ENCODE measurements at regions not wholly inside any gene's neighbourhood (a gene's known extent, or its start where the extent isn't known, plus 50 kb on each side); places are given as distances from the start of the nearest gene placed in this dataset.

DNA sequence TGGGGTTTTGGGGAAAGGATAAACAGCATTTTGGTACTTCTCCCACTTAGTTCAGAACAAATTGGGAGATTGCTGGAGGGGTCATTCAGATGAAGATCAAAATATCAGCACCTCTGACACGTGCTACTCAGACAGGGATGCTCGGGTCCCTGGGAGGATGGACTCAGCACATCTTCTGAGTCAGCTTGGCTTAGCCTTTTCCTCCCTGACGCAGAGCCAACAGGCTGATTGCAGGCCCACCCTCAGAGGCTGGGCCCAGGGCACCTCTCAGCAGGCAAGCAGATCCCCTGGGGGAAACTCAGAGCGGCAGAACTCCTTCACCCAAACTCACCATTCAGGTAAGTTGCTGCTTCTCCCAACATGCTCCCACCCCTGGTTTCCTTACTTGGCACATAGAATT is 304.9 kb downstream of the TLE3 start:
- Histone ChIP-seq H3K36me3 (no peaks in the 10 kb centered on the region), H3K9me3 (no peaks in the 10 kb centered on the region; the same call in 1 of the 2 replicates), H3K4me3 (no peak overlapping the region), H3K27me3 (no peaks in the 10 kb centered on the region; the same call in 1 of the 2 replicates)
- peak; percentile 13 for DNase-seq

DNA sequence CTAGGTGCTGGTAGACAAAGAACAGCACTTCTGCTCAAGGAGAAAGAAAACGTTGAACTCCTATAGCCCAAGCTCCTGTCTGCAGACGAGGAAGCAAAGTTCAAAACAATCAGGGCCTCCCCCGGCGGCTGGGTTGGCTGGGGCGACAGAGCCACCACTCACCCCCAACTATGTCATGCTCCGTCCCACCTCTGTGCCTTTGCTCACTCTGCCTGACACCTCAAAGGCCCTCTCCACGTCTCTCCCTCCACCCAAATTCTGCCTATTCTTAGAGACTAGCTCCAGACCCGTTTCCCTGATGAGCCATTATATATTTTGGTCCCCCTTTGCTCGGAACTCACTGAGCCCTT is 304.3 kb downstream of the TLE3 start:
- no peak overlapping the region for H3K4me3 ChIP-seq
- H3K9me3 ChIP-seq = no peaks in the 10 kb centered on the region; the same call in 1 of the 2 replicates
- no peaks in the 10 kb centered on the region; the same call in 1 of the 2 replicates for H3K27me3 ChIP-seq
- DNase-seq = no peak
- no peaks in the 10 kb centered on the region for H3K36me3 ChIP-seq

DNA sequence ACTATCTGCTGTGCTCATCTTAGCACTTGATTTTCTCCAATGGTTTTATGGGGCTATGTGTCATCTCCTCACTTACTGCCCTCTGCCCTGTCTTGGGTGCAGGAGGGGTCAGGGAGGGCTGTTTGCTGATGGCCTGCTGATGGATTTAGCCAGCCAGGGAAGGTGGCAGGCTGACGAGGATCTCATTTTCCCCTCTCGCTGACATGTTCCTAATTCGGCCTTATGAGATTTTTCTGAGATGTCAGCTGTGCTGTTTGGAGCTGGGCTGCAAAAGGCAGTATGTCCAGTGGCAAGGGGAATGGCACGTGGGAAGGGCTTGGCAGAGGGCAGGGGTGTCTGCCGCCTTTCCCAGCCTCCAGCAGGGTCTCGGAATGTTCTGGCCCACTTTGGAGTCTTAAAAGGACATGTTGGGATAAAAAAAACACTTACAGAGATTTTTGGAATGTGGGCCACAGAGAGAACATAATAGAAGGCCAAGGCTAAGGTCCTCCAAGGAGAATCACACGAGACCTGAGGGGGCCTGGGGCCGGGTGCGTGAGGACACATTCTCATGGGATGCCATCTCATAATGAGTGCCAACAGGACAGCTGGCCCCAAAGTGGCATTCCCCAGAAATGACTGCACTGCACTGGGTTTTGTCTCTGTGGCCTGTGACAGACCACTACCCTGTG is 303.8 kb downstream of the TLE3 start:
- Histone ChIP-seq H3K4me3 (no peak overlapping the region), H3K9me3 (no peaks in the 10 kb centered on the region; the same call in 1 of the 2 replicates), H3K27me3 (no peaks in the 10 kb centered on the region; the same call in 1 of the 2 replicates), H3K36me3 (no peaks in the 10 kb centered on the region)
- no peak for DNase-seq

DNA sequence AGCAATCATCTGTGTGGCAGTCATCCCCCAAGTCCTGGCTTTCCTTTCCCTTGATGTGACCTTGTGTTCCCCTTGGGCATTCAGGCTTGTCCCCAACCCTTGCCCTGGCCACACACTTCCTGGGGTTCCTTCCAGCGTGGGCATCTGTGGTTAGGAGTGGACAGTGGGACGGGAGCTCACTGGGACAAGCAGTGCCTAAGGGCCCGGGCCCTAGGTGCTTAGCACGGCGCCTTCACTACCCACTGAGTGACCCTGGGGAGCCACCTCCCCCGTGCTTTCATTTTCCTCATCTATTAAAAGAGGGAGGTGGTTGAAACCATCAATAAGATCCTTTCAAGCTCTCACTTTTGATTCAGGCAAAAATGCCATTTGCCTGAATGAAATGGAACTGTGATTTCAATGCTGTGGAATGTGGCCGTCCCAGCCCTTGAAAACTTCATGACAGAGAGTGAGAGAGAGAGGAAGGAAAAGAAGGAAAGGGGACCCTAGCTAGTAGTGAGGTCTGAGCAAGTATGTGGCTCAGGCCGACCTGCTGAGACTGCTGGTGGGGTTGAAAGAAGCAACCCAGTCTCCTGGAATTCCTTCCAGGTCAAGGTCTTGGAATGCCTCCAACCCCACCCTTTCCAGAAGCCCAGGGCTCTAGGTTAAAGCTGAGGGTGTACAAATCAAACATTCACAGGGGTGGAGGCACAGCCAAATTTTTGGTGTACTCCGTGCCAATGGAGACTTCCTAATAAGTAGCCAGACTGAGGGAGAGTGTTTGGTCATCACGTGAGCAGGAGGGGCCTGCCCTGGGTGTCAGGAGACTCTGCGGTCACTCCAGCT is 302.9 kb downstream of the TLE3 start:
- peak; percentile 55 for DNase-seq
- Histone ChIP-seq H3K9me3 (no peaks in the 10 kb centered on the region; the same call in 1 of the 2 replicates), H3K36me3 (no peaks in the 10 kb centered on the region), H3K4me3 (no peak overlapping the region), H3K27me3 (no peaks in the 10 kb centered on the region; the same call in 1 of the 2 replicates)

DNA sequence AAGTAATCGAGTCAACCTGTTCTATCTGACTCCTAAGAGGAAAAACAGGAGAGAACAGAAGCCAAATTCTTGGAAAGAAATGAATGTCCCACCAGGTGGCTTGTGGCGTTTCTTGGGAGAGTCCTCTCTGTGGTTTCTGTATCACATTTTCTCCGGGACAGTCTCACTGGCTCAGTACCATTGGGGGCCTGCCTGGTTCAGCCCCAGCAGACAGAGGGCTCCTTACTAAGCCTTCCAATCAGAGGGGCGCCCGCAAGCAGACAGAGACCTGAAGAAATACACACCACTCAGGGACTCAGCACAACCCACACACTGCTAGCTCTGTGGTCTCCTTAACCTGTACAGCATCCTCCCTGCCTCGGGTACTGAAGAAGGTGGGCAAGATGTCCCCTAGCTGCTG is 302.1 kb downstream of the TLE3 start:
- DNase-seq = no peak
- H3K4me3 ChIP-seq = no peak overlapping the region
- no peaks in the 10 kb centered on the region; the same call in 1 of the 2 replicates for H3K9me3 ChIP-seq
- H3K36me3 ChIP-seq = no peaks in the 10 kb centered on the region
- no peaks in the 10 kb centered on the region; the same call in 1 of the 2 replicates for H3K27me3 ChIP-seq

DNA sequence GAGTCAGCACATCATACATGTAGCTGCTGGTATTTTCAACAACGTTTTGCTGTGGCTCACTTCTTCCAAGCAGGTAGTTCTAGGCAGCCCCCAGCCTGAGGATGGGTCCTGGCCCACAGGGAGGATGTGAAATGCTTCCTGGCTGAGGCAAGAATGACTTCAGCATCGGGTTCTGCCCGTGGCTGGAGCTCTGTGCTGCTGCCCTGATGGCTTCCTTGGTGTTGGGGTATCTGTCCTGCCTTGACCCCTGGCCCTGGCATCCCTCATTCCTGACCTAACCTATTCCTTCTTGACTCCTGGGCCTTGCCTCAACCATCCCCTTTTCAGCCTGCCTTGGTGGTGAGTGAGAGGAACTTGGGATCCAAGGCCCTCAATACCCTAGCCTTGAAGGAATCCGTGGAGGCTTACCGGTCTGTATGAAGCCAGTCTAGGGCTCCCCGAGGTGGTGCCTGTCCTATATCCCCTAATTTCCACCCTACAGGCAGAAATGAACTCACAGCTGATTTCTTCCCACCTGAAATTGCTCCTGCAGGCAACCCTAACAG is 300.6 kb downstream of the TLE3 start:
- Histone ChIP-seq H3K4me3 (no peak overlapping the region), H3K36me3 (no peaks in the 10 kb centered on the region), H3K9me3 (no peaks in the 10 kb centered on the region), H3K27me3 (no peaks in the 10 kb centered on the region)
- no peak for DNase-seq

DNA sequence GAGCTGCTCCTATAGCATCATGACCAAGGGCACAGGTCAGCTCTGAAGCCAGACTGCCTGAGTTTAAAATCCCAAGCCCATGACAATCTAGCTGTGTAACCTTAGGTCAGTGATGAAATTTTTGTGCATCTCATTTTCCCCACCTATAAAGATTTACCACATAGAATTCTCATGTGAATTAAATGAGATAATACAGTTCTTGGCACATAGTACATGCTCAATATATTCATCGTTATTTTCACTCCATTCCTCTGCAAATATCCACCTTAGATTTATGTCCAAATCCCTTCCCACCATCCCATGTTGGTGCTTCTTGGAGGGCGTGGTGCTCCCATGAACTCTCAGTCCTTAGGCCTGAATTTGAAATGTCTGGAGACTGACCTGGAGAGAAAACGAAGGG is 300.1 kb downstream of the TLE3 start:
- Histone ChIP-seq H3K4me3 (no peak overlapping the region), H3K9me3 (no peaks in the 10 kb centered on the region), H3K36me3 (no peaks in the 10 kb centered on the region), H3K27me3 (no peaks in the 10 kb centered on the region)
- DNase-seq = no peak

DNA sequence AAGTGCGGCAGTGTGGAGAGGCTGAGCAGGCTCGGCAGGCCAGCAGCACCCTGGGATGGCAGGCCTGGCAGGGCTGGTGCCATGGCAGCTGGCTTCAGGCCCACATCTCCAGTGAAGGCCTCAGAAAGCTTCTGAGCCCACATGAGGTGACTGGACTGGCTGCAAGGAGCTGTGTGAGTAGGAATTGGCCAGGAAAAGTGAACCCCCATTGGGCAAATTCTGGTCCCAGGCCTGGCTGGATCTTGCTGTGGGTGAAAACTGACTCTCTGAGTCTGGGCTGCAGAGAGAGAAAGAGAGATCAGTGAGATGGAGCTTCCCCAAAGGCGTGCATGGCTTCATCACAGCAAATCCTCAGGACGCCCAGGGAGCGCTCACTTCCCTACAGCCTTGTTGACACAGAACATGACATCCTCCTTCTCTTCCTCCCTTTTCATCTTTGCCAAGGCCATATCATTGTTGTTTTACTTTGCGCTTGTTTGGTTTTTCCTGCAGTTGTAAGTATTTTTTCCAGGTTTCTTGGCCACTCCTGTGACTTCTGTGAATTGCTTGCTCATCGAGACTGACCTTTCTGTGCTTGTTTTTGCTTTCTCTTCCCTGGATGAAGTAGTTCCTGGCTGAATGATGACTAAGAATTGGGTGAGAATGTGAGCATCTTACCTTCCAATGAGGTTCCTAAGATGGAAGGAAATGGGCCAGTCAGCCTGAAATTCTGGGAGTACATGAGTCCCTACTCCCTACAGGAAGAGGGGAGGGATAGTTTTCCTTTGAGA is 299.1 kb downstream of the TLE3 start:
- no peak for DNase-seq
- H3K4me3 ChIP-seq = no peak overlapping the region

DNA sequence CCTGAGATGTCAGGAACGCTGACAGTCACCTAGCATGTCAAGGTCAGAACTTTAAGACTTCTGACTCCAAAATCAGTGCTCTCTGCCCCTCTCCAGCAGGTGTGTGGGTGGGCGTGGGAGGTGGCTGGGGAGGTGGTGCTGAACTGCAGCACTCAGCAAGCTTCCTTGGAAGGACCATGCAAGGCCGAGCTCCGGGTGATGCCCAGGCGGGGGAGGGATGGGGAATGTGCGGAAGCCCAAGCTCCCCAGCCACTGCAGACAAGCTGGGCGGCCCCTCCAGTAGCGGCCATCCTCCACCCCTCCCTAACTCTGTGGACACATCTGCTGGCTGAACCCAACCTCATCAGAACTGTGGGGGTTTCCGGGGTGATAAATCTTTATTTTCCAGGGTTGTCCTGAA is 296.6 kb downstream of the TLE3 start:
- H3K4me3 ChIP-seq = no peak overlapping the region

More for the DNA sequence above, 299.1 kb downstream of the TLE3 start:
- Histone ChIP-seq H3K36me3 (no peaks in the 10 kb centered on the region), H3K27me3 (no peaks in the 10 kb centered on the region), H3K9me3 (no peaks in the 10 kb centered on the region)

DNA sequence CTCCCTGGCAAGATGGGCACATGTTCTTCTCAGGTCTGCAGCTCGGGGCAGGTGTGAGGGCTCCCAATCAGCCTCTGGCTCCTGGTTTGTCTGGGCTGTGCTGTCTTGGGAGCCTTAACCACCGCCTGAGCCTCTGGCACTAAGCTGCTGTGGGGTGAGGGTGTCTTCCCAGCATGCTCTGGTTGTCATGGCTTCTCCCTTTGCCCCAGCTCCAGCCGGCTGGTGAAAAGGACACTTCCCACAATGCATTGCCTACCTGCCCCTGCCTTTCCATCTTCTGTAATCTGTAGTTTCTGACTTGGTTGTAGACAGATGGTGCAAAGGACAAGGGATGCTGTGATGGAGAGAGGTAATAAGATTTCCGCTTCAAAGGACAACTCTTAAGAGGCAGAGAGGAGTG is 295.3 kb downstream of the TLE3 start:
- Histone ChIP-seq H3K9me3 (no peaks in the 10 kb centered on the region), H3K36me3 (no peaks in the 10 kb centered on the region), H3K4me3 (no peak overlapping the region), H3K27me3 (no peaks in the 10 kb centered on the region)
- DNase-seq = no peak

More for the DNA sequence above, 296.6 kb downstream of the TLE3 start:
- no peaks in the 10 kb centered on the region for H3K9me3 ChIP-seq
- no peak for DNase-seq
- no peaks in the 10 kb centered on the region for H3K27me3 ChIP-seq
- no peaks in the 10 kb centered on the region for H3K36me3 ChIP-seq

DNA sequence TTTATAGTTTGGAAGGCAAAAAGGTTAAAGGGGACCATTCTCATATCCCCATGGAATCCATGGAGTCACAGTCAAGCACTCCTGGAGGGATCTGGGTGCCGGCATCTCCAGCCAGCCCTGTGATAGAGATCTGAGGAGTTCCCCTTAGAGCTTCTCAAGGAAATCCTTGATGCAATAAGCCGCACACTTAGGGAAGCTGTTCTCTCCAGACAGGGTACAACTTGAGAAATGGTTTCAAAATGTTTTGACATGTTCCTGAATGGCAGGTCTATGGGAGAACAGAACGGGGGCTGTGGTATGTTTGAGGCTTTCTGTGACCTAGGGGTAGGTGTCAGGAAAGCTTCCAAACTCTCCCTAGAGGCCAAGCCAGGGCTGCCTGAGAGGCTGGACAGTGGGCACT is 292.9 kb downstream of the TLE3 start:
- no peak for DNase-seq
- Histone ChIP-seq H3K36me3 (no peaks in the 10 kb centered on the region), H3K27me3 (0 out of 2 replicates have a peak, but pooled peaks cover 5% of the 10 kb centered on the region), H3K4me3 (no peak overlapping the region), H3K9me3 (no peaks in the 10 kb centered on the region)

DNA sequence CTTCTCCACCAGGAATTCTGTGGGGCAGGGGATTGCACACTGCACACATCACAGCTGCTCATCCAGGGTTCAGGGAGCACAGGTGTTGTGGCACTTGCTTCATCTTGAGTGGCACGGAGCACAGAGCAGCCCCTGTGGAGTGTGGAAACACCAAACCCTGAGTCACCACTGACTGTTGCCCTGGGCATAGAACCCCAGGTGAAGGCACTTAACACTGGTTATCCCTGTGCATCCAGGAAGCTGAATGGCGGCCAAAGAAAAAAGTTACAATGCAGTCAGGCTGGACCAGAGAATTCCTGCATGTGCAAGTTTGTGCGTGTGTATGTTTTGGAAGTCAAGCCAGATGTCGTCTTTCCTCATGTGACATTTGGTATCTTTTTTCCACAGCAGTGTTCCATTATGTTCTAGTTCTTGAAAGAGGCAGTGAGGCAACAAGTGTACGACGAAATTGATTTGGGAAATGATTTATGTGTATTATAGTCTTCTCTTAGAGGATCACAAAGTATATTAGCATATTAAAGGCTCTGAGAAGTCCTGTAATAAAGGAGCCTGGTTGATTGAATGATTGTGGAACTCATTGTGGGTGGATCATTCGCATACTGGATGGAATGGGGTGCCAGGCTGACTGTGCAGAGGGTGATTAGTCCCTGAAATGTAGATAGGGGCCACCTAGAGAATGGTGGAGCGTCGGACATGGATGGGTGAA is 292.3 kb downstream of the TLE3 start:
- DNase-seq = no peak
- H3K36me3 ChIP-seq = no peaks in the 10 kb centered on the region
- H3K27me3 ChIP-seq = 0 out of 2 replicates have a peak, but pooled peaks cover 6% of the 10 kb centered on the region
- no peak overlapping the region for H3K4me3 ChIP-seq
- H3K9me3 ChIP-seq = no peaks in the 10 kb centered on the region

DNA sequence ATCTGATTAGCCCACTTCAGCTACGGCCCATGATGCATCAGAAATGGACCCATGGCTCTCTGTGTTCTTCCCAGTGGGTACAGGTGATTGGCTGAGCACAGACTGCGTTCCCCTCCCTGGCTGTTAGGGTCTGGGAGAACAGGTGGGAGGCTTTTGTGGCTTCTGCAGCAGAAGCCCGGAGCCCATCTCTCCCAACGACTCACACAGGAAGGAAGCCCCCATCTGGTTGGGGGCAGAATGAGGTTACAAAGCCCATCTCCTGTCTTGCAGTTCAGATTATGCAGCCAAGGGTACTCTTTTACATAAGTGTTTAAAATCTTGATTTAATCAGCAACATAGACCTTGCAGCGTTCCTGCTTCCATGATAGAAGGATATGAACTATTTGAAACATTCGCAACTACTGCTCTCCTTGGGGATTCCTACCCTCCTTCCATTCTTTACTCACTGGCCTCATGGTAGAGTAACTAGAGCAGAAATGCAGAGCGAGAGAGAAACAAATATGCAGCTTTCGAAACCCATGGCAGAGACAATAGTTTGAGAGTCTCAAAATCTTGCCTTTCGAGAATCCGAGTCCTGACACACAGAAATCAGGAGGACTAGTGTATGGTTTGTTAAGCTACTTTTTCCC is 291.3 kb downstream of the TLE3 start:
- Histone ChIP-seq H3K36me3 (no peaks in the 10 kb centered on the region), H3K9me3 (no peaks in the 10 kb centered on the region), H3K4me3 (no peak overlapping the region), H3K27me3 (0 out of 2 replicates have a peak, but pooled peaks cover 6% of the 10 kb centered on the region)
- DNase-seq = no peak

DNA sequence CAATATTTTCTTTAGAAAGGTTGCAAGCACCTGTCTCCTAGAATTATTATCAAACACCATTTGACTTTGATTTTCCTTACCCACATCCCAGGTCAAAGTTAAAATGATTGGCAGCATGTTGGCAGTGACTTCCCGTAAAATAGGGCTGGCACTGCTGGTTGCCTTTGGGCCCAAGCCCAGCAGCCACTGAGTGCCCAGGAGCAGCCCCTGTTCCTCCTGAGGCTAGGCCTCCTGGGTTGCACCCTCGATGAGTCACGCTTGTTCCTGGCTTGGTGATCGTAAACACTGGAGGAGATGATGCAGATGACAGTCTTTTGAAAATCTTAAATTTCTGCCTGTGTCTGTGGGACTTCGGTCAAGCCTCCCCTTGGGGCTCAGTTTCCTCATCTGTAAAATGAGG is 290.0 kb downstream of the TLE3 start:
- no peak overlapping the region for H3K4me3 ChIP-seq
- no peaks in the 10 kb centered on the region for H3K36me3 ChIP-seq
- DNase-seq = peak; percentile 93
- no peaks in the 10 kb centered on the region for H3K9me3 ChIP-seq
- 0 out of 2 replicates have a peak, but pooled peaks cover 6% of the 10 kb centered on the region for H3K27me3 ChIP-seq

DNA sequence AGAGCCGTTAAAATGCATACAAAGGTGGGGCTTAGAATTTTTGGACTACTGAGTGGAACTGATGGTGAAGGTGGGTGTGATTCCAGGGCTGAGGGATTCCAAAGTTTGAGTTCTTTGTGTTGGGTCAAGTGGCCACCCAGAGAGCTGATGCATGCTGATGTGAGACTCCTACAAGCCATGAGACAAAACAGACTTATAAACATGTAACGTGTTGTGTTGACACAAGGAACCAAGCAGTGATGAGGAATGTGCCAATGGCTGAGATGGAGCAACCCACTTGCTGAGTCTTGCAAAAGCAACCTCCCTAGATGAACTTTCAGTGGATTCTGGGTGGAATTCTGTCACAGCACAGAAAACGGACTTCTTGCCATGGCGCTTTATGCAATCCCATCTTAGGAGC is 289.0 kb downstream of the TLE3 start:
- H3K36me3 ChIP-seq = no peaks in the 10 kb centered on the region
- no peak overlapping the region for H3K4me3 ChIP-seq
- 0 out of 2 replicates have a peak, but pooled peaks cover 6% of the 10 kb centered on the region for H3K27me3 ChIP-seq
- no peaks in the 10 kb centered on the region for H3K9me3 ChIP-seq
- DNase-seq = no peak

DNA sequence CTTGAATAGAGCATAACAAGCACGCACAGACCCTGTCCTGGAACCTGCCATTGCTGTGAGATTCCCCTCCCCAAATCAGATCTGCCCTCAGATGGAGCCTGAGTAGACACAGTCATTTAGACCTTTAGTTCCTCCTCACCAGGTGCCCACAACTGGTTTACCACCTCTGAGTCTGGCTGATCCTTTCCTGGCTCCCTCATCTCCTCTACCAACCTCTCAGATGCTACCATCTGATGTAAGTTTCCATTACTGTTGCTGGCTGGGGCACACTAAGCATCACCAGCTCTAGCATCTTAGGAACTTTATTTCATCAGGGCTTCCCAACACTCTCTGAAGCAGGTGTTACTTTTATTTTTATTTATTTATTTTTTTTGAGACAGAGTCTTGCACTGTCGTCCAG is 288.3 kb downstream of the TLE3 start:
- H3K36me3 ChIP-seq = no peaks in the 10 kb centered on the region
- no peak for DNase-seq
- 0 out of 2 replicates have a peak, but pooled peaks cover 6% of the 10 kb centered on the region for H3K27me3 ChIP-seq
- H3K4me3 ChIP-seq = no peak overlapping the region
- no peaks in the 10 kb centered on the region for H3K9me3 ChIP-seq

Measured in MG63 (cell line).